H9 (cell line): ENCODE measurements at regions not wholly inside any gene's neighbourhood (a gene's known extent, or its start where the extent isn't known, plus 50 kb on each side); places are given as distances from the start of the nearest gene placed in this dataset.

Experiments used
- DNase-seq: peaks from one replicate; pipeline ENCODE4 v3.0.0-alpha.2; 2017
- H2AFZ ChIP-seq: one replicate; pipeline ENCODE4 v1.6.1; 2013; ENCODE audit warnings: mild to moderate bottlenecking, low read length, control low read depth, moderate library complexity
- H2AK5ac ChIP-seq: 2 replicates; pipeline ENCODE4 v1.6.1; 2013; ENCODE audit warnings: low read length, control low read depth, mixed read lengths; ENCODE audit not compliant: insufficient read length
- H2BK120ac ChIP-seq: one replicate; pipeline ENCODE4 v1.6.1; 2013; ENCODE audit warnings: low read depth, mild to moderate bottlenecking, low read length, control low read depth, inconsistent platforms; ENCODE audit not compliant: poor library complexity, severe bottlenecking
- H2BK12ac ChIP-seq: 2 replicates; pipeline ENCODE4 v1.6.1; 2013; ENCODE audit warnings: low read length, control low read depth, mixed read lengths, low read depth; ENCODE audit not compliant: insufficient read length
- H2BK15ac ChIP-seq: 2 replicates; pipeline ENCODE4 v1.6.1; 2013; ENCODE audit warnings: low read depth, low read length, control low read depth
- H2BK20ac ChIP-seq: one replicate; pipeline ENCODE4 v1.6.1; 2013; ENCODE audit warnings: low read depth, mild to moderate bottlenecking, low read length, control low read depth, inconsistent platforms; ENCODE audit not compliant: poor library complexity, severe bottlenecking
- H2BK5ac ChIP-seq: 2 replicates; pipeline ENCODE4 v1.6.1; 2013; ENCODE audit warnings: low read length, control low read depth, mixed read lengths; ENCODE audit not compliant: insufficient read length
- H3K14ac ChIP-seq: 2 replicates; pipeline ENCODE4 v1.6.1; 2013; ENCODE audit warnings: low read length, control low read depth; ENCODE audit not compliant: insufficient read depth
- H3K18ac ChIP-seq: 2 replicates; pipeline ENCODE4 v1.6.1; 2013; ENCODE audit warnings: low read depth, mild to moderate bottlenecking, mixed read lengths, low read length, control low read depth; ENCODE audit not compliant: insufficient read length
- H3K23ac ChIP-seq: 2 replicates; pipeline ENCODE4 v1.6.1; 2013; ENCODE audit warnings: low read length, control low read depth, mixed read lengths, low read depth; ENCODE audit not compliant: insufficient read length
- H3K23me2 ChIP-seq: 2 replicates; pipeline ENCODE4 v1.6.1; 2013; ENCODE audit warnings: low read depth, mild to moderate bottlenecking, mixed read lengths, low read length, control low read depth; ENCODE audit not compliant: insufficient read length, poor library complexity, severe bottlenecking
- H3K27ac ChIP-seq: 2 replicates; pipeline ENCODE4 v1.5.1; 2013; ENCODE audit warnings: low read length, control low read depth, mixed read lengths, low read depth; ENCODE audit not compliant: insufficient read length
- H3K27me3 ChIP-seq: 2 replicates; pipeline ENCODE4 v1.6.1; 2013; ENCODE audit warnings: low read length, control low read depth, inconsistent platforms; ENCODE audit not compliant: insufficient read depth
- H3K4ac ChIP-seq: 2 replicates; pipeline ENCODE4 v1.6.1; 2013; ENCODE audit warnings: low read depth, mild to moderate bottlenecking, control low read depth, inconsistent platforms, low read length, moderate library complexity
- H3K4me1 ChIP-seq: 2 replicates; pipeline ENCODE4 v1.6.1; 2013; ENCODE audit warnings: low read length, control low read depth, inconsistent platforms; ENCODE audit not compliant: insufficient read depth
- H3K4me2 ChIP-seq: 2 replicates; pipeline ENCODE4 v1.6.1; 2013; ENCODE audit warnings: low read length, control low read depth, mixed read lengths; ENCODE audit not compliant: insufficient read length, insufficient read depth
- H3K56ac ChIP-seq: 2 replicates; pipeline ENCODE4 v1.6.1; 2013; ENCODE audit warnings: low read depth, mild to moderate bottlenecking, mixed read lengths, low read length, control low read depth; ENCODE audit not compliant: insufficient read length
- H3K79me1 ChIP-seq: 2 replicates; pipeline ENCODE4 v1.6.1; 2013; ENCODE audit warnings: low read depth, mild to moderate bottlenecking, moderate library complexity, low read length, control low read depth, inconsistent platforms; ENCODE audit not compliant: insufficient read depth, poor library complexity, severe bottlenecking
- H3K79me2 ChIP-seq: 2 replicates; pipeline ENCODE4 v1.6.1; 2013; ENCODE audit warnings: low read length, control low read depth, inconsistent platforms; ENCODE audit not compliant: insufficient read depth
- H3K9ac ChIP-seq: 2 replicates; pipeline ENCODE4 v1.6.1; 2013; ENCODE audit warnings: low read length, control low read depth, mixed read lengths; ENCODE audit not compliant: insufficient read length; ENCODE audit errors: extremely low read depth
- H3K9me3 ChIP-seq: one replicate; pipeline ENCODE4 v1.6.1; 2013; ENCODE audit warnings: low read depth, low read length, inconsistent platforms; ENCODE audit not compliant: control insufficient read depth
- H3T11ph ChIP-seq: one replicate; pipeline ENCODE4 v1.6.1; 2013; ENCODE audit warnings: mild to moderate bottlenecking, low read length, control low read depth, inconsistent platforms
- H4K20me1 ChIP-seq: one replicate; pipeline ENCODE4 v1.6.1; 2013; ENCODE audit not compliant: control insufficient read depth, insufficient read length, insufficient read depth
- H4K5ac ChIP-seq: 2 replicates; pipeline ENCODE4 v1.6.1; 2013; ENCODE audit warnings: low read depth, mild to moderate bottlenecking, mixed read lengths, low read length, control low read depth; ENCODE audit not compliant: insufficient read length
- H4K8ac ChIP-seq: replicated peaks from 2 replicates; pipeline ENCODE4 v1.6.1; 2013; ENCODE audit warnings: low read length, control low read depth, mixed read lengths, low read depth; ENCODE audit not compliant: insufficient read length
- H4K91ac ChIP-seq: 2 replicates; pipeline ENCODE4 v1.6.1; 2013; ENCODE audit warnings: low read depth, mild to moderate bottlenecking, moderate library complexity, mixed read lengths, low read length, control low read depth; ENCODE audit not compliant: insufficient read length
- H3K27ac Mint-ChIP-seq, 3 experiments: 2 replicates in 2 of 3; 3 replicates in 1 of 3; pipeline ENCODE4 v1.8.0; 2020 to 2021; ENCODE audit warnings: mixed read lengths in 3 of 3, mild to moderate bottlenecking in 1 of 3, moderate library complexity in 1 of 3
- H3K27me3 Mint-ChIP-seq: 2 replicates; pipeline ENCODE4 v1.8.0; 2021; ENCODE audit warnings: low read depth, mild to moderate bottlenecking, moderate library complexity, mixed read lengths
- H3K36me3 Mint-ChIP-seq, 3 experiments: 2 replicates in 2 of 3; 3 replicates in 1 of 3; pipeline ENCODE4 v1.8.0; 2020 to 2021; ENCODE audit warnings: low read depth in 3 of 3, mixed read lengths in 3 of 3; ENCODE audit not compliant: insufficient read depth in 1 of 3
- H3K4me1 Mint-ChIP-seq, 2 experiments: 2 replicates each; pipeline ENCODE4 v1.8.0; 2020; ENCODE audit warnings: mixed read lengths in 2 of 2
- H3K4me3 Mint-ChIP-seq, 2 experiments: 2 replicates in 1 of 2; 3 replicates in 1 of 2; pipeline ENCODE4 v1.8.0; 2020 to 2021; ENCODE audit warnings: mild to moderate bottlenecking in 2 of 2, mixed read lengths in 2 of 2, moderate library complexity in 1 of 2
- H3K9me3 Mint-ChIP-seq, 2 experiments: 2 replicates in 1 of 2; 3 replicates in 1 of 2; pipeline ENCODE4 v1.8.0; 2020; ENCODE audit warnings: mild to moderate bottlenecking in 2 of 2, mixed read lengths in 2 of 2, moderate library complexity in 1 of 2
- TF ChIP-seq, protein P1 (sequence below): fragments of 200-600 bp; sonication (generic); conservative IDR thresholded peaks from 3 replicates; pipeline ENCODE4 v1.8.0; 2021; ENCODE audit warnings: antibody characterized with exemption, mild to moderate bottlenecking

DNA sequence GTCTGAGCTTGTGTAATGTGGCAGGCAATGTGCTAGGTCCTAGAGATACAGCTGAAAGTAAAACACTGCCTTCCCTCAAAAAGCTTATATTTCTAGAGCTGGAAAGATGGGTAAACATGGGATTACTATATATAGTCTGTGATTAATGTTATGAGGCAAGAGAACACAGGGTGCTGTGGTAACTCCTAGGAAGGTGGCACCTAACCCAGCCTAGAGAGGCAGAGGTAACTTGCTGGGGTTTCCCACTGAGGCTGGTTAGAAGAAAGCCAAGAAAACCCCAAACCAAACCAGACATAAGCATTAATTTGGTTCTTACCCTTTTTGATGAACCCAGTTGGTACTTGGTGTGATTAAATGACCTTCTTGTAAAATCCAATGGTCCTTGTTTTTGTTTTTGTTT lies 315.0 kb downstream of the PPP1R2C start:
- Histone ChIP-seq H3K27ac (no peak overlapping the region), H4K5ac (no peak overlapping the region), H3K79me2 (no peaks in the 10 kb centered on the region), H3K4me1 (no peaks in the 10 kb centered on the region), H2BK20ac (no peak overlapping the region), H3K79me1 (no peaks in the 10 kb centered on the region), H3K9ac (no peak overlapping the region), H3K14ac (no peak overlapping the region), H2BK15ac (no peak overlapping the region), H3K4ac (no peak overlapping the region), H3K9me3 (no peaks in the 10 kb centered on the region), H2AFZ (no peak overlapping the region), H3K23me2 (no peaks in the 10 kb centered on the region), H2AK5ac (no peak overlapping the region), H3K27me3 (no peaks in the 10 kb centered on the region), H3K23ac (no peak overlapping the region), H4K8ac (no peak overlapping the region), H3K18ac (no peak overlapping the region), H4K20me1 (no peaks in the 10 kb centered on the region), H4K91ac (no peak overlapping the region), H2BK120ac (no peak overlapping the region), H3K4me2 (no peak overlapping the region), H2BK5ac (no peak overlapping the region), H2BK12ac (no peak overlapping the region), H3T11ph (no peak overlapping the region), H3K56ac (no peak overlapping the region)
- H3K27me3 Mint-ChIP-seq, result no peaks in the 10 kb centered on the region; the same call in 1 of the 2 replicates
- peaks cover 6 to 8% of the 10 kb centered on the region in 2 experiments; a peak in 3 of 4 replicates for H3K4me1 Mint-ChIP-seq
- no peak overlapping the region for H3K27ac Mint-ChIP-seq
- peaks cover 0 to 29% of the 10 kb centered on the region in 2 experiments; a peak in 3 of 5 replicates for H3K9me3 Mint-ChIP-seq
- DNase-seq, result no peak
- TF ChIP-seq, protein P1, sequence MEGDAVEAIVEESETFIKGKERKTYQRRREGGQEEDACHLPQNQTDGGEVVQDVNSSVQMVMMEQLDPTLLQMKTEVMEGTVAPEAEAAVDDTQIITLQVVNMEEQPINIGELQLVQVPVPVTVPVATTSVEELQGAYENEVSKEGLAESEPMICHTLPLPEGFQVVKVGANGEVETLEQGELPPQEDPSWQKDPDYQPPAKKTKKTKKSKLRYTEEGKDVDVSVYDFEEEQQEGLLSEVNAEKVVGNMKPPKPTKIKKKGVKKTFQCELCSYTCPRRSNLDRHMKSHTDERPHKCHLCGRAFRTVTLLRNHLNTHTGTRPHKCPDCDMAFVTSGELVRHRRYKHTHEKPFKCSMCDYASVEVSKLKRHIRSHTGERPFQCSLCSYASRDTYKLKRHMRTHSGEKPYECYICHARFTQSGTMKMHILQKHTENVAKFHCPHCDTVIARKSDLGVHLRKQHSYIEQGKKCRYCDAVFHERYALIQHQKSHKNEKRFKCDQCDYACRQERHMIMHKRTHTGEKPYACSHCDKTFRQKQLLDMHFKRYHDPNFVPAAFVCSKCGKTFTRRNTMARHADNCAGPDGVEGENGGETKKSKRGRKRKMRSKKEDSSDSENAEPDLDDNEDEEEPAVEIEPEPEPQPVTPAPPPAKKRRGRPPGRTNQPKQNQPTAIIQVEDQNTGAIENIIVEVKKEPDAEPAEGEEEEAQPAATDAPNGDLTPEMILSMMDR, result no peak
- no peak overlapping the region for H3K4me3 Mint-ChIP-seq
- no peaks in the 10 kb centered on the region; a peak in 1 of 7 replicates for H3K36me3 Mint-ChIP-seq
